ENCODE measurements at regions not wholly inside any gene's neighbourhood (a gene's known extent, or its start where the extent isn't known, plus 50 kb on each side); places are given as distances from the start of the nearest gene placed in this dataset.

- CTCF ChIA-PET: no interaction called here
- Mint-ChIP-seq H3K4me1 (ENCODE audit: low read depth, unreplicated experiment) (peaks cover 31% of the 10 kb centered on the region), H3K27ac (ENCODE audit: unreplicated experiment) (peak overlapping the region; percentile 15), H3K4me3 (ENCODE audit: unreplicated experiment) (no peak overlapping the region), H3K27me3 (ENCODE audit: insufficient read depth, unreplicated experiment) (no peaks in the 10 kb centered on the region), H3K9me3 (ENCODE audit: unreplicated experiment) (peaks cover 13% of the 10 kb centered on the region), H3K36me3 (ENCODE audit: insufficient read depth, unreplicated experiment) (peaks cover 5% of the 10 kb centered on the region)
- Histone ChIP-seq H3K27me3 (replicated peaks; ENCODE audit: control insufficient read depth, insufficient read depth, low read length) (no peaks in the 10 kb centered on the region), H3K4me3 (ENCODE audit: low read depth, low read length) (no peak overlapping the region), H3K36me3 (ENCODE audit: control insufficient read depth, insufficient read depth, low read length) (no peaks in the 10 kb centered on the region), H3K9me3 (no peaks in the 10 kb centered on the region), H3K4me1 (peaks cover 52% of the 10 kb centered on the region)
- no peak for DNase-seq
- intact Hi-C loops (cut with micrococcal nuclease; ENCODE audit: unreplicated experiment): no loop called here
- TF ChIP-seq CTCF (IDR thresholded peaks at IDR 0.05; ENCODE audit: insufficient read depth in 1 of 2, low read depth in 1 of 2, low read length in 1 of 2, severe bottlenecking in 1 of 2, unreplicated experiment in 1 of 2): no peak
- POLR2A ChIA-PET: no interaction called here
- no TSS peak for BruUV-seq (replicated peaks)
Measured at GRCh38 chr1:87785386-87785785, 456.7 kb downstream of the LMO4 start.

- H3K4me3 ChIP-seq (ENCODE audit: low read depth, low read length): no peak overlapping the region
Measured at GRCh38 chr1:87786229-87786628, 457.5 kb downstream of the LMO4 start.

DNA sequence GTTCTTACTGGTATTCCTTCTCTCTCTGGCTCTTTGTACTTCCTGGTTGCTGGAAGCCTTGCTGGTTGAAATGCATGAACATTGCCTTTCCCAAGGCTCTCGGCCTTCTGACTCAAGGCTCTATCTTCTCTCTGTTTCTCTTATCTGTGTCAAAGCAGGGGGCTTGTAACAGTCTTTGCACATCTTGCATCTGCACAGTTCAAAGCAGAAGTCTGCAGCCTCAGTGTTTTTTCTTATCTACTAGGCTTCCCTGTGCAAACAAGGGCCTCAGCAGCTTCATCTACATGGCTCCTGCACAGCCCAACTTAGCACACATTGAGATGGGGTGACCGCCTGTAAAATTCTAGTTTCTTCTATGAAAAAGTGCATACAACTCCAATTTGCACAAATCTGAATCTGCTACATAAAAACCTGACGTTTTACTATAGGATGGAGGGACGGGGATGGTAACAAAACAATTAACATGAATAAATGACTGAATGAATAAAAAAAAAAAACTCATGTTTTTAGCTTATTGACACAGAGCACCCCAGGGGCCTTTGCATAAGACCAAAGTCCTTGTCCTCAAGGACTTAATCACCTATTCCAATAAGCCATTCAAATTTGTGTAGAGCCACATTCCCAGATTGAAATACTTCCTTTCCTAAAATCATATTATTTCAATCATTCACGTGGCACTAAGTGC is 458.3 kb downstream of the LMO4 start:
- BruUV-seq (replicated peaks): no TSS peak
- H3K36me3 ChIP-seq (ENCODE audit: control insufficient read depth, insufficient read depth, low read length): no peaks in the 10 kb centered on the region
- peak; percentile 73 to 88 for DNase-seq
- H3K4me3 ChIP-seq (ENCODE audit: low read depth, low read length): no peak overlapping the region
- Mint-ChIP-seq H3K27ac (ENCODE audit: unreplicated experiment) (peak overlapping the region; percentile 85), H3K9me3 (ENCODE audit: unreplicated experiment) (peaks cover 22% of the 10 kb centered on the region), H3K4me1 (ENCODE audit: low read depth, unreplicated experiment) (peaks cover 42% of the 10 kb centered on the region), H3K36me3 (ENCODE audit: insufficient read depth, unreplicated experiment) (peaks cover 5% of the 10 kb centered on the region), H3K4me3 (ENCODE audit: unreplicated experiment) (peak overlapping the region; percentile 58), H3K27me3 (ENCODE audit: insufficient read depth, unreplicated experiment) (no peaks in the 10 kb centered on the region)
- no peaks in the 10 kb centered on the region for H3K9me3 ChIP-seq
- intact Hi-C loops (cut with micrococcal nuclease; ENCODE audit: unreplicated experiment): loop anchor here (1.0 kb wide), 7 partner anchors 9 to 274 kb away; no protein-coding TSS in a partner anchor
- ChIA-PET CTCF (interaction anchor here (0.6 to 0.8 kb wide), 3 partner anchors 105 to 518 kb away, joined by 4 read pairs; no protein-coding TSS in a partner anchor), POLR2A (no interaction called here)
- H3K4me1 ChIP-seq: peaks cover 56% of the 10 kb centered on the region
- no peaks in the 10 kb centered on the region for H3K27me3 ChIP-seq (replicated peaks; ENCODE audit: control insufficient read depth, insufficient read depth, low read length)
- TF ChIP-seq CTCF (IDR thresholded peaks at IDR 0.05; ENCODE audit: insufficient read depth in 1 of 2, low read depth in 1 of 2, low read length in 1 of 2, severe bottlenecking in 1 of 2, unreplicated experiment in 1 of 2): no peak

More at GRCh38 chr1:87786229-87786628, 457.5 kb downstream of the LMO4 start:
- no peaks in the 10 kb centered on the region for H3K27me3 Mint-ChIP-seq (ENCODE audit: insufficient read depth, unreplicated experiment)
- H3K36me3 Mint-ChIP-seq (ENCODE audit: insufficient read depth, unreplicated experiment): peaks cover 5% of the 10 kb centered on the region
- H3K4me3 Mint-ChIP-seq (ENCODE audit: unreplicated experiment): peak overlapping the region; percentile 58
- POLR2A ChIA-PET: no interaction called here
- peaks cover 52% of the 10 kb centered on the region for H3K4me1 ChIP-seq
- no peaks in the 10 kb centered on the region for H3K36me3 ChIP-seq (ENCODE audit: control insufficient read depth, insufficient read depth, low read length)
- no peak for TF ChIP-seq CTCF (IDR thresholded peaks at IDR 0.05; ENCODE audit: insufficient read depth in 1 of 2, low read depth in 1 of 2, low read length in 1 of 2, severe bottlenecking in 1 of 2, unreplicated experiment in 1 of 2)
- H3K27me3 ChIP-seq (replicated peaks; ENCODE audit: control insufficient read depth, insufficient read depth, low read length): no peaks in the 10 kb centered on the region
- peak overlapping the region; percentile 85 for H3K27ac Mint-ChIP-seq (ENCODE audit: unreplicated experiment)
- no peaks in the 10 kb centered on the region for H3K9me3 ChIP-seq
- no peak for DNase-seq
- intact Hi-C loops (cut with micrococcal nuclease; ENCODE audit: unreplicated experiment): no loop called here
- peaks cover 16% of the 10 kb centered on the region for H3K9me3 Mint-ChIP-seq (ENCODE audit: unreplicated experiment)
- CTCF ChIA-PET: no interaction called here
- peaks cover 34% of the 10 kb centered on the region for H3K4me1 Mint-ChIP-seq (ENCODE audit: low read depth, unreplicated experiment)
- BruUV-seq (replicated peaks): no TSS peak

Data from Caco-2 (cell line).